ENCODE measurements at regions not wholly inside any gene's neighbourhood (a gene's known extent, or its start where the extent isn't known, plus 50 kb on each side); places are given as distances from the start of the nearest gene placed in this dataset.

DNA sequence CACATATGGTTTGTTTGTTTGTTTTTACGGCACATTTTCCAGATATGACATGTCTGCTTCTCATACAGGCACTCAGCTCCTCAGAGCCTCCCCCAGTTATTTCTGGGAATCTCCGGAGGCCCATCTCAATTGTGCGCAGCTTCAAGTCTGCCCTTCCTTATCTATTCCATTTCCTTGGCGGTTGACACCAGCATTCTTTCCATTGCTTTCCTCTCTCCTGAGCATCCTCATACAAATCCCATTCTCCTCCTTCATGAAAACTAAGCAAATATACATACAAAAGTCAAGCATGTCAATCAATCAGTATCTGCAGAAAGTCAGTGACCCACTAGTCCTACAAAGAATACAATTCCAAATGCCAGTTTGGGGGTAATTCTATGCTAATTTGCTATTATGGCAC is 166.7 kb downstream of the SQOR start:
- TF ChIP-seq NR1H2 (CRISPR knock-in tag; IDR thresholded peaks at IDR 0.05) (no peak), ZNF671 (CRISPR knock-in tag; IDR thresholded peaks at IDR 0.05) (no peak), ZNF423 (CRISPR knock-in tag; IDR thresholded peaks at IDR 0.05) (no peak), NR2C2 (CRISPR knock-in tag; IDR thresholded peaks at IDR 0.05) (no peak), ZNF138 (CRISPR knock-in tag; conservative IDR thresholded peaks at IDR 0.05) (no peak), SMAD4 (CRISPR knock-in tag; IDR thresholded peaks at IDR 0.05) (no peak)
- TF ChIP-seq, protein P1, sequence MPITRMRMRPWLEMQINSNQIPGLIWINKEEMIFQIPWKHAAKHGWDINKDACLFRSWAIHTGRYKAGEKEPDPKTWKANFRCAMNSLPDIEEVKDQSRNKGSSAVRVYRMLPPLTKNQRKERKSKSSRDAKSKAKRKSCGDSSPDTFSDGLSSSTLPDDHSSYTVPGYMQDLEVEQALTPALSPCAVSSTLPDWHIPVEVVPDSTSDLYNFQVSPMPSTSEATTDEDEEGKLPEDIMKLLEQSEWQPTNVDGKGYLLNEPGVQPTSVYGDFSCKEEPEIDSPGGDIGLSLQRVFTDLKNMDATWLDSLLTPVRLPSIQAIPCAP (CRISPR knock-in tag; IDR thresholded peaks at IDR 0.05): no peak
- TF ChIP-seq, protein P2, sequence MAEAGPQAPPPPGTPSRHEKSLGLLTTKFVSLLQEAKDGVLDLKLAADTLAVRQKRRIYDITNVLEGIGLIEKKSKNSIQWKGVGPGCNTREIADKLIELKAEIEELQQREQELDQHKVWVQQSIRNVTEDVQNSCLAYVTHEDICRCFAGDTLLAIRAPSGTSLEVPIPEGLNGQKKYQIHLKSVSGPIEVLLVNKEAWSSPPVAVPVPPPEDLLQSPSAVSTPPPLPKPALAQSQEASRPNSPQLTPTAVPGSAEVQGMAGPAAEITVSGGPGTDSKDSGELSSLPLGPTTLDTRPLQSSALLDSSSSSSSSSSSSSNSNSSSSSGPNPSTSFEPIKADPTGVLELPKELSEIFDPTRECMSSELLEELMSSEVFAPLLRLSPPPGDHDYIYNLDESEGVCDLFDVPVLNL (CRISPR knock-in tag; IDR thresholded peaks at IDR 0.05; ENCODE audit: borderline replicate concordance, low read depth): no peak
- TF ChIP-seq, protein P3, sequence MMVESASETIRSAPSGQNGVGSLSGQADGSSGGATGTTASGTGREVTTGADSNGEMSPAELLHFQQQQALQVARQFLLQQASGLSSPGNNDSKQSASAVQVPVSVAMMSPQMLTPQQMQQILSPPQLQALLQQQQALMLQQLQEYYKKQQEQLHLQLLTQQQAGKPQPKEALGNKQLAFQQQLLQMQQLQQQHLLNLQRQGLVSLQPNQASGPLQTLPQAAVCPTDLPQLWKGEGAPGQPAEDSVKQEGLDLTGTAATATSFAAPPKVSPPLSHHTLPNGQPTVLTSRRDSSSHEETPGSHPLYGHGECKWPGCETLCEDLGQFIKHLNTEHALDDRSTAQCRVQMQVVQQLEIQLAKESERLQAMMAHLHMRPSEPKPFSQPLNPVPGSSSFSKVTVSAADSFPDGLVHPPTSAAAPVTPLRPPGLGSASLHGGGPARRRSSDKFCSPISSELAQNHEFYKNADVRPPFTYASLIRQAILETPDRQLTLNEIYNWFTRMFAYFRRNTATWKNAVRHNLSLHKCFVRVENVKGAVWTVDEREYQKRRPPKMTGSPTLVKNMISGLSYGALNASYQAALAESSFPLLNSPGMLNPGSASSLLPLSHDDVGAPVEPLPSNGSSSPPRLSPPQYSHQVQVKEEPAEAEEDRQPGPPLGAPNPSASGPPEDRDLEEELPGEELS (CRISPR knock-in tag; IDR thresholded peaks at IDR 0.05): no peak
- TF ChIP-seq, protein P4, sequence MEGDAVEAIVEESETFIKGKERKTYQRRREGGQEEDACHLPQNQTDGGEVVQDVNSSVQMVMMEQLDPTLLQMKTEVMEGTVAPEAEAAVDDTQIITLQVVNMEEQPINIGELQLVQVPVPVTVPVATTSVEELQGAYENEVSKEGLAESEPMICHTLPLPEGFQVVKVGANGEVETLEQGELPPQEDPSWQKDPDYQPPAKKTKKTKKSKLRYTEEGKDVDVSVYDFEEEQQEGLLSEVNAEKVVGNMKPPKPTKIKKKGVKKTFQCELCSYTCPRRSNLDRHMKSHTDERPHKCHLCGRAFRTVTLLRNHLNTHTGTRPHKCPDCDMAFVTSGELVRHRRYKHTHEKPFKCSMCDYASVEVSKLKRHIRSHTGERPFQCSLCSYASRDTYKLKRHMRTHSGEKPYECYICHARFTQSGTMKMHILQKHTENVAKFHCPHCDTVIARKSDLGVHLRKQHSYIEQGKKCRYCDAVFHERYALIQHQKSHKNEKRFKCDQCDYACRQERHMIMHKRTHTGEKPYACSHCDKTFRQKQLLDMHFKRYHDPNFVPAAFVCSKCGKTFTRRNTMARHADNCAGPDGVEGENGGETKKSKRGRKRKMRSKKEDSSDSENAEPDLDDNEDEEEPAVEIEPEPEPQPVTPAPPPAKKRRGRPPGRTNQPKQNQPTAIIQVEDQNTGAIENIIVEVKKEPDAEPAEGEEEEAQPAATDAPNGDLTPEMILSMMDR (IDR thresholded peaks at IDR 0.05): no peak
- POLR2A ChIA-PET: no interaction called here
- H3K4me3 Mint-ChIP-seq: no peak overlapping the region
- no peaks in the 10 kb centered on the region; the same call in 1 of the 2 replicates for H3K27me3 Mint-ChIP-seq (ENCODE audit: low read depth)
- H3K36me3 Mint-ChIP-seq: 0 out of 2 replicates have a peak, but pooled peaks cover 2% of the 10 kb centered on the region
- ATAC-seq (no peak), DNase-seq (ENCODE audit: low spot score) (no peak)
- CTCF ChIA-PET: interaction anchor here (1.2 to 2.2 kb wide), 2 partner anchors 11 to 87 kb away, joined by 3 to 10 read pairs; no protein-coding TSS in a partner anchor
- H3K27ac Mint-ChIP-seq: no peak overlapping the region
- H3K4me1 Mint-ChIP-seq: peaks cover 2% of the 10 kb centered on the region; the same call in 1 of the 2 replicates
- peaks cover 7% of the 10 kb centered on the region for H3K9me3 Mint-ChIP-seq

DNA sequence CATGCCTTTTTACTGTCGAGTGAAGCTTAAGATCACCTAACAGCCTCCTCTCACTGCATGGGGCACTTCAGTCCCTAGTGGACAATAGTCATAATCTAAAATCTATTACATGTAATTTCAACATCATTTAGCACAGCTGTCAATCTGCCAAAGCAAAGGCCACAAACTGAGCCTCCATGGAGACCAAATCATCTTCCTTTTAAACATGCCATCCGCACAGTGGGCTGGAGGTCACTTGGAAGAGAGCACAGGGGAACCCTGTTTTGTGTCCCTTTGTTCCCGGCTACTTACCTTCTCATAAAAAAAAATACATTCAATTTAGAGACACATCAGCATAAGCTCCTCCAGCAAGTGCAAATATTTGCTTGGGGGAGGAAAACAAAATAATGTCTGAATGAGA is 167.3 kb downstream of the SQOR start:
- ATAC-seq: no peak
- CTCF ChIA-PET: interaction anchor here (0.8 to 2.2 kb wide), 3 partner anchors 12 to 87 kb away, joined by 3 to 10 read pairs (median 3); no protein-coding TSS in a partner anchor
- H3K9me3 Mint-ChIP-seq: peaks cover 7% of the 10 kb centered on the region
- POLR2A ChIA-PET: no interaction called here
- no peak overlapping the region for H3K27ac Mint-ChIP-seq
- H3K4me1 Mint-ChIP-seq: peaks cover 2% of the 10 kb centered on the region; the same call in 1 of the 2 replicates
- 0 out of 2 replicates have a peak, but pooled peaks cover 2% of the 10 kb centered on the region for H3K36me3 Mint-ChIP-seq
- H3K27me3 Mint-ChIP-seq (ENCODE audit: low read depth): no peaks in the 10 kb centered on the region; the same call in 1 of the 2 replicates
- no peak overlapping the region for H3K4me3 Mint-ChIP-seq
- DNase-seq (ENCODE audit: low spot score): no peak
- no peak for TF ChIP-seq SP1 (CRISPR knock-in tag; conservative IDR thresholded peaks at IDR 0.05)
- no peak for TF ChIP-seq ZNF232 (CRISPR knock-in tag; IDR thresholded peaks at IDR 0.05)
- TF ChIP-seq ZNF396 (CRISPR knock-in tag; IDR thresholded peaks at IDR 0.05; ENCODE audit: borderline replicate concordance): no peak
- TF ChIP-seq, protein P5, sequence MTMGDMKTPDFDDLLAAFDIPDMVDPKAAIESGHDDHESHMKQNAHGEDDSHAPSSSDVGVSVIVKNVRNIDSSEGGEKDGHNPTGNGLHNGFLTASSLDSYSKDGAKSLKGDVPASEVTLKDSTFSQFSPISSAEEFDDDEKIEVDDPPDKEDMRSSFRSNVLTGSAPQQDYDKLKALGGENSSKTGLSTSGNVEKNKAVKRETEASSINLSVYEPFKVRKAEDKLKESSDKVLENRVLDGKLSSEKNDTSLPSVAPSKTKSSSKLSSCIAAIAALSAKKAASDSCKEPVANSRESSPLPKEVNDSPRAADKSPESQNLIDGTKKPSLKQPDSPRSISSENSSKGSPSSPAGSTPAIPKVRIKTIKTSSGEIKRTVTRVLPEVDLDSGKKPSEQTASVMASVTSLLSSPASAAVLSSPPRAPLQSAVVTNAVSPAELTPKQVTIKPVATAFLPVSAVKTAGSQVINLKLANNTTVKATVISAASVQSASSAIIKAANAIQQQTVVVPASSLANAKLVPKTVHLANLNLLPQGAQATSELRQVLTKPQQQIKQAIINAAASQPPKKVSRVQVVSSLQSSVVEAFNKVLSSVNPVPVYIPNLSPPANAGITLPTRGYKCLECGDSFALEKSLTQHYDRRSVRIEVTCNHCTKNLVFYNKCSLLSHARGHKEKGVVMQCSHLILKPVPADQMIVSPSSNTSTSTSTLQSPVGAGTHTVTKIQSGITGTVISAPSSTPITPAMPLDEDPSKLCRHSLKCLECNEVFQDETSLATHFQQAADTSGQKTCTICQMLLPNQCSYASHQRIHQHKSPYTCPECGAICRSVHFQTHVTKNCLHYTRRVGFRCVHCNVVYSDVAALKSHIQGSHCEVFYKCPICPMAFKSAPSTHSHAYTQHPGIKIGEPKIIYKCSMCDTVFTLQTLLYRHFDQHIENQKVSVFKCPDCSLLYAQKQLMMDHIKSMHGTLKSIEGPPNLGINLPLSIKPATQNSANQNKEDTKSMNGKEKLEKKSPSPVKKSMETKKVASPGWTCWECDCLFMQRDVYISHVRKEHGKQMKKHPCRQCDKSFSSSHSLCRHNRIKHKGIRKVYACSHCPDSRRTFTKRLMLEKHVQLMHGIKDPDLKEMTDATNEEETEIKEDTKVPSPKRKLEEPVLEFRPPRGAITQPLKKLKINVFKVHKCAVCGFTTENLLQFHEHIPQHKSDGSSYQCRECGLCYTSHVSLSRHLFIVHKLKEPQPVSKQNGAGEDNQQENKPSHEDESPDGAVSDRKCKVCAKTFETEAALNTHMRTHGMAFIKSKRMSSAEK (CRISPR knock-in tag; IDR thresholded peaks at IDR 0.05; ENCODE audit: borderline replicate concordance): no peak
- TF ChIP-seq, protein P4 (IDR thresholded peaks at IDR 0.05): no peak
- no peak for TF ChIP-seq TCF7 (CRISPR knock-in tag; IDR thresholded peaks at IDR 0.05; ENCODE audit: low read depth)
- no peak for TF ChIP-seq GABPB1 (CRISPR knock-in tag; IDR thresholded peaks at IDR 0.05)
- TF ChIP-seq CBFB (CRISPR knock-in tag; IDR thresholded peaks at IDR 0.05; ENCODE audit: low read depth): no peak
- TF ChIP-seq ZNF317 (CRISPR knock-in tag; IDR thresholded peaks at IDR 0.05; ENCODE audit: borderline replicate concordance, low read depth): no peak
- TF ChIP-seq ZNF423 (CRISPR knock-in tag; IDR thresholded peaks at IDR 0.05): no peak
- TF ChIP-seq, protein P6, sequence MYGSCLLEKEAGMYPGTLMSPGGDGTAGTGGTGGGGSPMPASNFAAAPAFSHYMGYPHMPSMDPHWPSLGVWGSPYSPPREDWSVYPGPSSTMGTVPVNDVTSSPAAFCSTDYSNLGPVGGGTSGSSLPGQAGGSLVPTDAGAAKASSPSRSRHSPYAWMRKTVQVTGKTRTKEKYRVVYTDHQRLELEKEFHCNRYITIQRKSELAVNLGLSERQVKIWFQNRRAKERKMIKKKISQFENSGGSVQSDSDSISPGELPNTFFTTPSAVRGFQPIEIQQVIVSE (CRISPR knock-in tag; IDR thresholded peaks at IDR 0.05; ENCODE audit: borderline replicate concordance): no peak
- no peak for TF ChIP-seq ZNF671 (CRISPR knock-in tag; IDR thresholded peaks at IDR 0.05)
- TF ChIP-seq, protein P1 (CRISPR knock-in tag; IDR thresholded peaks at IDR 0.05): no peak
- TF ChIP-seq ZNF219 (CRISPR knock-in tag; IDR thresholded peaks at IDR 0.05; ENCODE audit: borderline replicate concordance): no peak

Measured in WTC11 (cell line).